Left lobe of liver (tissue), 2 donors: ENCODE measurements at regions not wholly inside any gene's neighbourhood (a gene's known extent, or its start where the extent isn't known, plus 50 kb on each side); places are given as distances from the start of the nearest gene placed in this dataset.
"Not testable (repeated sequence)": the region's sequence is repeated elsewhere in the genome, so short reads cannot be mapped to it uniquely, and the experiment has no call there.

ENCODE experiments used
- ATAC-seq: fragments of 200-7000 bp; cut with Tn5 transposase; one replicate; pipeline ENCODE4 v1.9.1; 2020; ENCODE audit warnings: mild to moderate bottlenecking, moderate library complexity
- DNase-seq: peaks from one replicate; pipeline ENCODE4 v3.0.0-alpha.2; 2020; ENCODE audit warnings: low spot score
- donor health status: DM: no; HTN: no; CAD: no; lungs with moderate emphysema.
- donor health status: DM: no; HTN: yes; CAD: no.

GRCh38 chrX:964831-965416 lies 247.5 kb downstream of the CRLF2 start:
- DNase-seq (no peak), ATAC-seq (no peak)

- DNase-seq, result no peak
Observed at GRCh38 chrX:960821-961220, 251.6 kb downstream of the CRLF2 start.

GRCh38 chrX:959595-959994 lies 252.9 kb downstream of the CRLF2 start:
- ATAC-seq (no peak), DNase-seq (no peak)

More at GRCh38 chrX:960821-961220, 251.6 kb downstream of the CRLF2 start:
- ATAC-seq, result no peak

DNA sequence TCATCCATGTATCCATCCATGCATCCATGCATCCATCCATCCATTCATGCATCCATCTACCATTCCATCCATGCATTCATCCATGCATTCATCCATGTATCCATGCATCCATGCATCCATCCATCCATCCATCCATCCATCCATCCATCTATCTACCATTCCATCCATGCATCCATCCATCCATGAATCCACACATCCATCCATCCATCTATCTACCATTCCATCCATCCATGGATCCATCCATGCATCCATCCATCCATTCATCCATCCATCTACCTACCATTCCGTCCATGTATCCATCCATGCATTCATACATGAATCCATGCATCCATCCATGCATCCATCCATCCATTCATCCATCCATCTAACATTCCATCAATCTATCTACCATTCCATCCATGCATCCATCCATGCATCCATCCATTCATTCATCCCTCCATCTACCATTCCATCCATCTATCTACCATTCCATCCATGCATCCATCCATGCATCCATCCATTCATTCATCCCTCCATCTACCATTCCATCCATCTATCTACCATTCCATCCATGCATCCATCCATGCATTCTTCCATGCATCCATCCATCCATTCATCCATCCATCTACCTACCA lies 257.2 kb downstream of the CRLF2 start:
- not testable (repeated sequence) for DNase-seq

GRCh38 chrX:953879-954482 lies 258.5 kb downstream of the CRLF2 start:
- ATAC-seq (no peak), DNase-seq (no peak)

More for the DNA sequence above, 257.2 kb downstream of the CRLF2 start:
- not testable (repeated sequence) for ATAC-seq

DNA sequence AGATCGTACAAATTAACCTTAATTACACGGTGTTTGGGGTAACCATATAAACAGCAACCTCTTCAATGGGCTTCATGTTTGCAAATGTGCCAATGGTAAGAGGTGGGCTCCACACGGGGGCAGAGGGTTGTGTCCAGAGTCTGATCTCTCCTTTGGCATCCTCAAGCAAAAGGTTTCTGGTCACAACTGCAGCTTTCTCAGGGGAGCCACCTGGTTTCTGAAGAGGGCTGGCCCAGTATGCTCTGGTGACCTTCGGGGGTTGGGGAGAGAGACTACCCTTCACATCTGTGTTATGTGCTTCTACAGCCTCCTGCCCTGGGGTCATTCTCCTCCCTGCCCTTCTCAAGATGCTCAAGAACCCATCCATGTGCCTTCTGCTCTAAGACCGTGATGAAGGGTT lies 259.6 kb downstream of the CRLF2 start:
- no peak for ATAC-seq

GRCh38 chrX:947262-947661 lies 265.2 kb downstream of the CRLF2 start:
- ATAC-seq, result not testable (repeated sequence)
- DNase-seq, result peak; percentile 2

More for the DNA sequence above, 259.6 kb downstream of the CRLF2 start:
- no peak for DNase-seq

GRCh38 chrX:943035-943434 lies 269.4 kb downstream of the CRLF2 start:
- DNase-seq (no peak), ATAC-seq (no peak)

- no peak for ATAC-seq
- peak; percentile 15 for DNase-seq
Observed at GRCh38 chrX:940691-941090, 271.8 kb downstream of the CRLF2 start.

DNA sequence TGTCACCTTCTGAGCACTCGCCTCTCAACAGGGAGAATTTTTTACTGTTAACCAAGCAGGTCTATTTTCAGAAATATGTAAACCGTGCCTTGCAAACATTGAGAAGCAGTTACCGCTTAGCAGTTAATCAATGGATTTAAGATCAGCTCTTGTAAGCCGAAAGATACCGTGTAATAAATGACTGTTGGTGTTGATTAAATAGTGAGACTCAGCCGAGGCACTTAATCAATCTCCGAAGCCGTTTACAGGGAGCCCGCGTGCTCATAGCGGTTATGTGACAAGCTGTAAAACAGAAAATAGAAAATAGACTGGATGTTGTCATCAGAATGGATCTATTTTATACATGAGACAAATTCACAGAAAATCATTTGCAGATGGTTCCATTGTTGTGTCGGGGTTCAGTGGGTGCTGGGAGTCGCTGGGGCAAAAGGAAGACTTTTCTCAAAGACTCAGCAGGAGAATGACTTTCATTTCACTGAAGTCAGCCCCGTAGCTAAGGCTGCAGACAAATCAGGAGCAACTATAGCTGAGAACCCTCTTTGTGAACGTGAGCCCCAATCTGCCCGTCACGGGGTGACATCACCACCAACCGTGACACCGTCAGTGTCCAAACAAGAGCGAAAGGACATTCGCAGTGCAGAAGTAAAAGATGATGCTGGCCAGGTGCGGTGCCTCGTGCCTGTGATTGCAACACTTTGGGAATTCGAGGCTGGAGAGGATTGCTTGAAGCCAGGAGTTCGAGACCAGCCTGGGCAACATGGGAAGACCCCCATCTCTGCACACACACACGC lies 275.3 kb downstream of the CRLF2 start:
- ATAC-seq, result no peak
- DNase-seq, result peak; percentile 18

DNA sequence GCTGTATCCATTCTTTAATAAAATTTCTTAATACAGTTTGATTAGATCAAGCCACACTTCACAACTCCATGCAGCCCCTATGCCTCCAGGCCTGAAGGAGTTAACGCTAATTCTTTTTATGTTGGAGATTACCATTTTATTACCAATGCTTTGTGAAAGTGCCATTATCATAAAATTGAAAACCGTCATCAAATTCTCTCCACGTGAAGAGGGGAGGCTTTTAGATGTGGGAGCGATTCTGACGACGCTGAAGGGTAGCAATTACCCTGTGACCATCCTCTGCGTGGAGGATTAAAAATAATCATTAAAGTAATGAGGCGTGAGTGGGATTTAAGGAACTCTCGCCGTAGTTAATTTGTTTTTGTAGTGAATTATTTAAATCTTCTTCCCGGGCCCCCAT lies 278.8 kb downstream of the CRLF2 start:
- no peak for DNase-seq

GRCh38 chrX:928606-929005 lies 283.8 kb downstream of the CRLF2 start:
- no peak for ATAC-seq

More for the DNA sequence above, 278.8 kb downstream of the CRLF2 start:
- ATAC-seq, result no peak

DNA sequence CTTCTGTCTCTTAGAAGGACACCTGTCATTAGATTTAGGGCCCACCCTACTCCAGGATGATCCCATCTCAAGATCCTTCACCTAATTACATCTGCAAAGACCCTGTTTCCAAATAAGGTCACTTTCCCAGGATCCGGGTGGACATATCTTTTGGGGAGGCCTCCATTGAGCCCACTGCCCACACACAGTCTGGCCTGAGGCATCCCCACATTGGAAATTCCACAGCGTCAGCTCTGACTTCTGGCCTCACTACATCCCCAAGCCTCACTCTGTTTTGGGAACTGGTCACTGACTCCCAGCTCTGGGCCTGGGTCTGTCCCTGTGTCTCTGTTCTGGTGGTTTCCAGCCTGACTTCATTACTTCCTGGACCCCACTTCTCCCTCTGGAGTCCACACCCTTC lies 285.5 kb downstream of the CRLF2 start:
- ATAC-seq (no peak), DNase-seq (peak; percentile 38)

More at GRCh38 chrX:928606-929005, 283.8 kb downstream of the CRLF2 start:
- DNase-seq, result peak; percentile 3

- ATAC-seq (no peak), DNase-seq (peak; percentile 26)
Observed at GRCh38 chrX:926070-926469, 286.4 kb downstream of the CRLF2 start.

DNA sequence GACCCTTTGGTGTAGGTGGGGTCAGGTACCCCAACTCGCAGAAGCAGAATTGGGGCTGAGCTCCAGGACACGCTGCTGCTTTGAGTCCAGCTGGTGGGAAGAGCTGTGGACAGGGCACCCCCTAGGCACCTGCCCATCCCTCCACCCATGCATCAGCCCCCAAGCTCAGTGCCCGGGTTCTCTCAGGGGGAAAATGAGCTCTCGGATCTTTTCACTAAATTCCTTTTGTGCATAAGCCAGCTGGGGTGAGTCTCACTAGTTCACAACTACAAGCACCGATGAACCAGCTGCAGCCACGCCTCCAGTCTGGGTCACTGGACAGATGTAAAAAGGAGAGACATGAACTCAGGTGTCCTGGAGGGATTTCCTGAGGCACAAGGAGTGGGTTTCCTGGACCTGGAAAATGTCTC lies 286.8 kb downstream of the CRLF2 start:
- DNase-seq (no peak), ATAC-seq (no peak)

- ATAC-seq (no peak), DNase-seq (no peak)
Observed at GRCh38 chrX:925094-925493, 287.4 kb downstream of the CRLF2 start.

DNA sequence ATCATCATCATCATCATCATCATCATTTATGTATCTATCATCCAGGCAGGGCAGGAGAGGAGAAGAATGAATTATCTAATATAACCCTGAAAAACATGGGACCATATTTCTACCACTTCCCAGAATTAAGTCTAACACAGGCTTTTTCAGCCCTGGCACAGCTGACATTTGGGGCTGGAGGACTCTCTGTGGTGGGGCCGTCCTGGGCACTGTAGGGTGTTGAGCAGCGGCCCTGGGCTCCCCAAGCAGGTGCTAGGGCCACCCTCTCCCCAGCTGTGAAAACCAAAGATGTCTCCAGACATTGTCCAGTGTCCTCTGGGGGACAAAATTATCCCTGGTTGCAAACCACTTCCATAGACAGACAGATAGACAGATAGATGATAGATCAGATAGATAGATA lies 288.4 kb downstream of the CRLF2 start:
- ATAC-seq (no peak), DNase-seq (peak; percentile 7)

DNA sequence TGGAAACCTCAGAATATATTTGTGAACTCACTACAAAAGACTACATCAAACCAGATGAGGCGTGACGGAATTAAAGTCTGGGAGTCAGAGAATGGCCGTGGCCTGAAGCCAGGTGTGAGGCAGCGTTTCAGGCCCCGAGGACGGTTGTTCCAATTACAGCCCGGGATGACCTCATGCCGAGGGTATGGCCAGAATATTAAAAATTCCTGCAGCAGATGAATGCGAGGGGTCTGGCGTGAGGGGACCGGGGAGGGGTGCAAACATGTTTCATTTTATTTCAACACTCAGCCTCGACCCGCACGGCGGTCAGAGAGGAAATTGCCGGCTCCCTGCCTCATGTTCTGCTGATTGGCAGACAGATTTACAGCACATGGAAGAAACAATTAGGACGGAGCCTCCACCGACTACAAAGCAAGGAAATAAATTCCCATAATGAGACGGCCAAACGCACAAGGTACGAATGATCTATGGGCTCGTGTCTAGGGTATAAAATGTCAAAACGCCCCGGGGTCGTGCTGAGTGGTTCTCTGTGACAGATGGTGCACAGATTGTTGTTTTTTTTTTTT lies 289.7 kb downstream of the SHOX start:
- ATAC-seq, result no peak
- peak; percentile 41 for DNase-seq

GRCh38 chrX:916230-916599 lies 285.6 kb downstream of the SHOX start:
- DNase-seq (no peak), ATAC-seq (no peak)

GRCh38 chrX:915427-916229 lies 285.0 kb downstream of the SHOX start:
- peak; percentile 18 for DNase-seq
- no peak for ATAC-seq
